SK-N-SH (cell line): ENCODE measurements at regions not wholly inside any gene's neighbourhood (a gene's known extent, or its start where the extent isn't known, plus 50 kb on each side); places are given as distances from the start of the nearest gene placed in this dataset.

ENCODE experiments used
- CHD2 ChIP-seq: fragments of 150-350 bp; IDR thresholded peaks from 2 replicates; pipeline ENCODE4 v1.6.1; 2018; ENCODE audit warnings: low read length; ENCODE audit not compliant: partially characterized antibody
- CTCF ChIP-seq: fragments of 200-600 bp; sonication (generic); IDR thresholded peaks from 2 replicates; pipeline ENCODE4 v1.6.1; 2017; ENCODE audit warnings: antibody characterized with exemption, mild to moderate bottlenecking, moderate library complexity
- EZH2phosphoT487 ChIP-seq: fragments of 200-600 bp; sonication (generic); IDR thresholded peaks from 2 replicates; pipeline ENCODE4 v1.6.1; 2017; ENCODE audit warnings: low read depth, mixed run types, mild to moderate bottlenecking, antibody characterized with exemption, moderate library complexity, borderline replicate concordance
- JUND ChIP-seq: IDR thresholded peaks from 2 replicates; pipeline ENCODE4 v1.4.0; 2012
- MXI1 ChIP-seq: IDR thresholded peaks from 2 replicates; pipeline ENCODE4 v1.6.1; 2012; ENCODE audit warnings: mild to moderate bottlenecking, low read depth, low read length, improper control_type of control experiment
- NFIC ChIP-seq: IDR thresholded peaks from 2 replicates; pipeline ENCODE4 v1.4.0; 2012; ENCODE audit warnings: borderline replicate concordance
- POLR2AphosphoS5 ChIP-seq: IDR thresholded peaks from 2 replicates; pipeline ENCODE4 v1.6.1; 2012; ENCODE audit warnings: low read depth, low read length
- REST ChIP-seq: IDR thresholded peaks from 2 replicates; pipeline ENCODE4 v1.6.1; 2012; ENCODE audit warnings: mild to moderate bottlenecking, low read depth, low read length, moderate library complexity
- RFX5 ChIP-seq: IDR thresholded peaks from 2 replicates; pipeline ENCODE4 v1.6.1; 2012; ENCODE audit warnings: mild to moderate bottlenecking, improper control_type of control experiment, low read length
- SMC3 ChIP-seq: IDR thresholded peaks from 2 replicates; pipeline ENCODE4 v1.6.1; 2012; ENCODE audit warnings: low read depth, low read length, improper control_type of control experiment
- TAF1 ChIP-seq: IDR thresholded peaks from 2 replicates; pipeline ENCODE4 v1.6.1; 2012; ENCODE audit warnings: low read depth, mild to moderate bottlenecking, low read length, moderate library complexity, borderline replicate concordance
- YY1 ChIP-seq: IDR thresholded peaks from 2 replicates; pipeline ENCODE4 v1.4.0; 2012; ENCODE audit warnings: low read depth, mild to moderate bottlenecking
- TF ChIP-seq, protein P1 (sequence below): IDR thresholded peaks from 2 replicates; pipeline ENCODE4 v1.4.0; 2012; ENCODE audit warnings: low read depth, borderline replicate concordance
- TF ChIP-seq, protein P2 (sequence below): fragments of 150-350 bp; IDR thresholded peaks from 2 replicates; pipeline ENCODE4 v1.6.1; 2017; ENCODE audit warnings: antibody characterized with exemption, low read length, low read depth, borderline replicate concordance

DNA sequence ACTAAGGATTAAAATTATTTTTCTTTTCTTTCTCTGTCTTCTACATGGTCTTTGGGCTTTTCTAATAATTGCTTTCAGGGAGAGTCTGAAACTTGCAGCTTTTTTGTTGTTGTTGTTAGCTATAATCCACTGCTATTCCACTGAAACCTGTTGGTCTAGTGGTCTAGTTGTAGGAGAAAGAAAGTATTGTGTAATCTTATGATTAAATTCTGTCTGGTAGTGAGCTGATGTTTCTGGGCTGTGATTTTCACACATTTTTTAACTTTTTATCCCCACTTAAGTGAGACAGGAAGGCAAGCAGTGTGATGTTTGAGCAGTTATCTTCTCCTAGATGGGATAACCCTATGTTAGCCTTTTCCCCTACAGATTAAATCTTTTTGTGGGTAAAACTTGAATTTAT is 825.2 kb downstream of the PCDH7 start:
- TF ChIP-seq JUND (no peak), CTCF (no peak), POLR2AphosphoS5 (no peak), REST (no peak), YY1 (no peak), SMC3 (no peak), EZH2phosphoT487 (no peak), CHD2 (no peak), RFX5 (no peak), TAF1 (no peak), MXI1 (no peak), NFIC (no peak)
- TF ChIP-seq, protein P1, sequence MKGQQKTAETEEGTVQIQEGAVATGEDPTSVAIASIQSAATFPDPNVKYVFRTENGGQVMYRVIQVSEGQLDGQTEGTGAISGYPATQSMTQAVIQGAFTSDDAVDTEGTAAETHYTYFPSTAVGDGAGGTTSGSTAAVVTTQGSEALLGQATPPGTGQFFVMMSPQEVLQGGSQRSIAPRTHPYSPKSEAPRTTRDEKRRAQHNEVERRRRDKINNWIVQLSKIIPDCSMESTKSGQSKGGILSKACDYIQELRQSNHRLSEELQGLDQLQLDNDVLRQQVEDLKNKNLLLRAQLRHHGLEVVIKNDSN: no peak
- TF ChIP-seq, protein P2, sequence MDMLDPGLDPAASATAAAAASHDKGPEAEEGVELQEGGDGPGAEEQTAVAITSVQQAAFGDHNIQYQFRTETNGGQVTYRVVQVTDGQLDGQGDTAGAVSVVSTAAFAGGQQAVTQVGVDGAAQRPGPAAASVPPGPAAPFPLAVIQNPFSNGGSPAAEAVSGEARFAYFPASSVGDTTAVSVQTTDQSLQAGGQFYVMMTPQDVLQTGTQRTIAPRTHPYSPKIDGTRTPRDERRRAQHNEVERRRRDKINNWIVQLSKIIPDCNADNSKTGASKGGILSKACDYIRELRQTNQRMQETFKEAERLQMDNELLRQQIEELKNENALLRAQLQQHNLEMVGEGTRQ: no peak
